Ecto neural progenitor cell (in vitro differentiated cells): ENCODE measurements at regions not wholly inside any gene's neighbourhood (a gene's known extent, or its start where the extent isn't known, plus 50 kb on each side); places are given as distances from the start of the nearest gene placed in this dataset.

Experiments
- DNase-seq: peaks from one replicate; pipeline ENCODE4 v3.0.0-alpha.2; 2018; ENCODE audit warnings: low spot score

DNA sequence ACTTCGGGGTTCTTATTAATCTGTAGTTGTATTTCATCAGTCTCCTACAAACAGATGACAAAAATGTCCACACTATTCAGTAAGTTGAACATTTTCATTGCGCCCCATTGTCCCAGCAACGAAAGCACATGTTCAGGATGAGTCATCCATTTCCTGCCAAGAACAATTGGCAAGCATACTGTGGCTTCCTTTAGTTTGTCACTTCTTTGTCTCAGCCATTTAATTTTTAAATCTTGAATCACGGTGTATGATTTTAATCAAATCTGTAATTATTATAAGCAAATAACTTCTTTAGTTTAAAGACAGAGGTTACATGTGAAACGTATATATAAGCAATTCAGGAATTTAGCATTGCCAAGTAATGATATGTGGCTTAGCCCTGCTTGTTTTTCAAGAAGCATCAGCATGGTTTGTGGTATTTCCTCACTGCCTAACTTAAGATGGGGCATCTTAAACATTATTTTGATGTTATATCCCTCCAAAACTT, 211.3 kb upstream of the KRR1 start:
- no peak for DNase-seq

DNA sequence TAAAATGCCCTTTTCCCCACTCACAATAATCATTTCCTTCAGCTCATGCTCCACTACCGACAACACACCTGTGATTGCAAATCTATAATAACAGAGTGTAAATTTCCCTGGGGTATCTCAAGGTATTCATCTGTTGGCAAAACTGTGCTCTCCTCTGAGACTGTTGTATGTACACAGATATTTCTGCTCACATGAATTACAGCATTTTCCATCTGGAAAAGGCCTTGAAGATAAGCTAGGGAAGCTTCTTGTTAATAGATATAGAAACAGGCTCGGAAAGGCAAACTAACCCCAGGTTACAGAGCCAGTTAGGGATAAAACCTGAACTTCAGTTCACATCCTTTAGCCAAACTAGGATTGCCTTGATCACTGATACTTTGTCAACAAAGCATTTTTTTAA, 210.4 kb upstream of the KRR1 start:
- no peak for DNase-seq

DNA sequence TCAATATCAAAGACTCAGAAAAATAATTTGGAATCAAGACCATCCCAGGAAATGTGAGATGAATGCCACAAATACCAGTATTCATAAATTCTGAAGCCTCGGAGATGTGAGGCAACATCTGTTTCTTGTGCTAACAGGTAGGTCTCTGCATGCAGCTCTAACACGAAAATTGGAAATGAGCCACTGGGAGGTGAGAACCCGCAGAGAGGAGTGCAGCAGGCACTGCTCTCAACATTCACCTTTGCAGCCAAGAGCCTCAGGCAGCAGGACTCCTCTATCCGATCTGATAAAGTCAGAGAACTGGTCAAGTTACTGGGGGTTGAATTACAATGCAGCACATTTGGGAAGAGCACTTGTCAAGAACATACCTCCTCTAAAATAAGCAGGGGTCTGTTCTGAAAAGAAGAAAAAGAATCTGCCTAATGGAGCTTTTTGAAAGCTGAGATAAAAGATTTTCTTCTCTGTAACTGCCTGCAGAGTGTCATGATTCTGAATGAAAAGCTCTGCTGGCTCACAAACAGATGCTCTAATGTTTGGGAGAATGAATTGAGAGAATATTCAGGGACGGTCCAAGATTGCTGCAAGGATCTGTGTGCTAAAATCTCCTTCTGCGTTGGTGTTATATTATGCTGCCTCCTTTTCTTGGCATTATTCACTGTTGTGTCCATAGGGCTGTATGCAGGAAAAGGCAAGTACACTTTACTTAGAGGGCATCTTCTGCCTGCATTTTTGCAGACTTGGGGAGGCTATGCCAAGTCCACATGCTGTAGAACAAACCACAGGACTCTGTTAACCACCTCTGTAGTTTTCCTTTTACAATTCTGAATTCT, 209.6 kb upstream of the KRR1 start:
- DNase-seq, result no peak

DNA sequence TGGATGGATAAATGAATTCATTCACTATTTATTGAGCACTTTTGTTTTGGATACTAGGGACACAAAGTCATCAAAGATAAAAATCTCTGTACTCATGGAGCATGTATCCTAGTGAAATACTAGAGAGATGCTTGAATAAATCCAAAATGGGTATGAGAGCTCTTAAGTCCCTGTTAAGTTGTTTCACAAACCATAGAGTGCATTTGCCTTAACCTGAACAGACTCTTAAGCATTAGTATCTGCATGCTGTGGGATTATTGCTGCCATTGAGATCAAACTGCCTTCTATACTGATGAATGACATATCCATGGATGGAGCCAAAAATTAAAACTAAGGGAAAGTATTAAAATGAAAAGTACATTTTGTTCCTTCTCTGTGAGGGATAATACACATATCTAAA, 206.5 kb upstream of the KRR1 start:
- no peak for DNase-seq

DNA sequence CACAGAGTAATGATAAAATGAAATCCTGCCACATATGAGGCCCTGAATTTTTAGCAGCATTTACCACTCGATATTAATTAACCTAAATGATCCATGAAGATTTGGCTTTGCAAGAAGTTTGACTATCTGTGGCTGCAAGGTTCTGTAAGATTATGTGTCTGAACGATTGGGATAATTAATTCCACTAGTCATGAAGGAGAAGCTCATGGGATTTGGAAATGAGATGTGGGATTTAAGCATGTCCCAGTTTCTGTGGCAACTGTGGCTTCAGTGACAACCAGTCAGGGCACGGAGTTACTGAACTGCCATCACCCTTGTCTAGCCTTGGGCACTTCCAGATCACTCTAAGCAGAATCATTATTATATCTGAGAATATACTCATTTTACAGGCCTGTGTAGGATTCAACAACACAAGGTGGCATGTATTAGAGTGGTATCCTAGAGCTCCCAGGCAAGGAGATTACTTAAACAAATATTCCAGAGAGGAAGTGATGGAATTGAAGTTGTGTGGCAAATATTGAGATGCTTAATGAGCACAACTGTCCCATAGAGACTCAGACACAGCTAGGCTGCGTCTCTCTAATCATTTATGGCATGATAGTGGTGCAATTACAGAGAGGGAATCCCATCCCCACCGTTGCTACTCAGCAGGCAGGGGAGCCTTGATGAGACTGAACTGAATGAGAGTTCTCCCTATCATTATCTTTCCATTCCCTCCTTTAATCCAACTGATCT, 205.0 kb upstream of the KRR1 start:
- no peak for DNase-seq

DNA sequence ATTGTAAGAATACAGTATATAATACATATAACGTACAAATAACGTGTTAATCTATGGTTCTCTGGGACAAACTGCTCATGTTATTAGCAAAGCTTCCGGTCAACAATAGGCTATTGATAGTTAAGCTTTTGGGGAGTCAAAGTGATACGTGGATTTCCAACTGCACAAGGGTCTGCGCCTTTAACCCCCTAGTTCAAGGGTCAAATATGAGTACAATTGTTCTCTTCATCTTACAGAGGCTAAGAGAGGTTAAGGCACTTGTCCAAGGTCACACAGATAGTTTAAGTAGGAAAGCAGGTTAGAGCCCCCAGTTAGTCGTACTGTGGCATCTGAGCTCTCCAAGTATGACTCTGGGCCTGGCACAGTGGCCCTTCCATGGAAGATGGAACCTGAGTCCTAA, 204.3 kb upstream of the KRR1 start:
- DNase-seq, result no peak

DNA sequence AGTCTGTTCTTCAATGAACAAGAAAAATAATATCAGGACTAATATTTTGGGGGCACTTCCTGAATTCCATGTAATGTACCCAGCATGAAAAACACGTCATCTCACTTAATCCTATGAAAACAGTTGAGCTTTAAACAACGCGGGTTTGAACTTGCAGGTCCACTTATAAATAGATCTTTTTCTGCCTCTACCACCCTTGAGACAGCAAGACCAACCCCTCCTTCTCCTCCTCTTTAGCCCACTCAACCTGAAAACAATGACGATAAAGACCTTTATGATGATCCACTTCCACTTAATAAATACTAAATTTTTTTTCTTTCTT, 203.9 kb upstream of the KRR1 start:
- no peak for DNase-seq

DNA sequence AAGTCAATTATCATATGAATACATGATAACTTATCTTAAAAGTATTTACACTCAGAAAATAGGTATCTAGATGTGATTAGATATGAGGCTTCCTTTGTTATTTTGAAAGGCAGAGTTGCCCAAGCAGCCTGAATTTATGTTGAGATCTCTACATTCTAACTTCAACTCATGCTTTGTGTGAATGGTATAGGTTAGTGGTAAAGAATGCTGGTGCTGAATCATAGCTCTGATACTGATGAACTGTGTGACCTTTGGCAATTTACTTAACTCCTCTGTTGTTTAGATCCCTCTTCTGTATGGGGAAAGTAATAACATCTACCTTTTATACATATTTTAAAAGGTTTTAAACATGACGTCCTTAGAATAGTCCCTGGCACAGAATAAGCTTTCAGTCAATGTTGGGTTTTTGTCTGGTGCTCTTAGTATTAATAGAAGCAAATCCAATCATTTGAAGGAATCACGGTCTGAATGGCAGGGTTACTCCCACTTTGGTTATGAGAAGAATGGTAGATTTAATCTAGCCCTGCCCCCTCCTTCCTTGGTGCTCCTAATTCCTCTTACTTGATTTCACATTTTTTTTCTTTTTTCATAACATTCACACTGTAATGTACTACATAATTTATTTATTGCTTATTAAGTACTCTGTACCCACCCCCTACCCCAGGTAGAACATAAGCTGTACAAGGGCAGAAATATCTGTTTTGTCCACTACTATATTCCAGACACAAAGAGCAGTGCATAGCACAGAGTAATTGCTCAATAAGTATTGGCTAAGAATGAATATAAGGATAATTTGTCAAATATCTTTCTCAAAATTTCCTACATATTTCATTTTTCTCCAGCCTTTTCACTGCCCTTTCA, 203.3 kb upstream of the KRR1 start:
- no peak for DNase-seq

DNA sequence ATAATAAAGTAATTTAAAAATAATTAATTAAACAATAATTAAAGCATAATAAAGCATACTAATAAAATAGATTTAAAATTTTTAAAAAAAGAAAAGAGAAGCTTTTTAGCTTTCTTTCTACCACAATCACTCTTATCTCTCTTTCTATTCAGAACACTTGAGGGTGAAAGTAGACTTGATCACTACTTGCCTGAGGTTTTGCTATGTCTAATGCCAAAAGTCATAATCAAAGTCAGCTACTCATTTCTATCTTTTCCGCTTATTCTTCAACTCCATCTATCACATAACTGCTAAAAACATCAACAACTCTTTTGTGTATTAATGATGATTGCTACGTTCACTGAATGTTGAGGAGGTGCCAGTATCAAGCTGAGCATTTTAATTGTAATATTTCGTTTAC, 202.0 kb upstream of the KRR1 start:
- DNase-seq, result no peak

DNA sequence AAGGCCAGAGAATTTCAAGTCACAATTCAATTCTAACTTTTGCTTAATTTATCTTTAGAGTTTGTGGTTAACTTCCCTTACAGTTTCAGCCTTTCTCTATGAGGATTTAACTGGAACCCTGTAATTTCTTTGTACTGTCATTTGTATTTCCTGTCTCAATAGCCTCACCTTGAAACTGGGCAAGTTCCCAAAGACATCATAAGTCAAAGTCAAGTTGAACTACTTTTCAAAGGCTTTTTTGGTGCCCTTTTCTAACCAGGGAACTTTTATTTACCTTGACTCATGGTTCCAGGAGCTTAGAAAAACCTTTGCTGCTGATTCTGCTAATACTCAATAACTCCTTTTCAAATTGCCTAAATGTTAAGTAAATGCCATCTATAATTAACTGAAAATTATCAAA, 200.8 kb upstream of the KRR1 start:
- no peak for DNase-seq

DNA sequence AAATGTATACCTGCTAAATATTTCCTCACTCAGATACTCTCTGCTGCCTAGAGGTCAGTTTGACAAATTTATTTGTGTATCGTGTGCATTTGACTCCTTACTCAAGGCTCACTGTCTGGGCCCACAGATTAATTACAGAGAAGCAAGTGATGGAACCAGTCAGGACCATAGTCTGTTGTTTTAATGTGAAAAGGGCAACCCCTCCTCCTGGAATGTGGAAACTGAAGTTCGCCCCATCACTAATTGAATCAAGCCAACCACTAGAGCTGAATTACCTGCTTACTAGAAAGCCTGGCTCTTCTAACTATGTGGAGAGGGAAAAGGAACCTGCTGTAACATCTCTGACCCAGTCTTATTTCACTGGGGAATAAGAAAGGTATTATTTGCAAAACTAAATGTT, 199.9 kb upstream of the KRR1 start:
- no peak for DNase-seq

DNA sequence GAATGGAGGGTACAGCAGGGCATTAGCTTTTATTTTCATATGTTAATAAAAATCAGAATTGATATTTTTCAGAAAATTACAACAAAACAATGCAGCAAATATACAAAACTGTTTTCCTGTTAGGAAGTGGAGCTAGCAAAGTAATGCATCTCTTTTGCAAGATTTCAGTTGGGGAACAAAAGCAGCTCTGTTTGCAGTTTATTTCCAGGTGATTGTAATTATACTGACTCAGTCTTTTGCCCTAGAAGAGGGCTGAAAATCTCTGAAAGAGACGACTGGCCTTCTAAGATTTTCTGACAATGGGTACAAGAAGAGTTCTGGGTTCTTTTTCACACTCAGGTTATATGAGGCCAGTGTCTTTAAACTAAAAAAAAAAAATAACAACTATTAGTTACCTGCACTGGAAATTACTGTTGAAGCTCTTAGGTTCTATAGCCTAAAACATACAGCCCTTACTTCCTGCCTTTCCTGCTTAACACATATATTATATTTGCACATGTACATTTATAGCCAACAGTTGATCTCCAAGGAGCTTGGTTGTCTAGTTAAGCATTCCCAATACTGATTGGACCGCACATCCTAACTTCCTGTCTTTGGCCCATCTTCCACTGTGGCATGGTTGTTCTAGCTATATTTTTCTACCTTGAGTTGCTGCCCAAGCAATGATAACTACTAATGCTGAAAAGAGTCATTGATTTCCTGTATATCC, 199.1 kb upstream of the KRR1 start:
- DNase-seq, result no peak

DNA sequence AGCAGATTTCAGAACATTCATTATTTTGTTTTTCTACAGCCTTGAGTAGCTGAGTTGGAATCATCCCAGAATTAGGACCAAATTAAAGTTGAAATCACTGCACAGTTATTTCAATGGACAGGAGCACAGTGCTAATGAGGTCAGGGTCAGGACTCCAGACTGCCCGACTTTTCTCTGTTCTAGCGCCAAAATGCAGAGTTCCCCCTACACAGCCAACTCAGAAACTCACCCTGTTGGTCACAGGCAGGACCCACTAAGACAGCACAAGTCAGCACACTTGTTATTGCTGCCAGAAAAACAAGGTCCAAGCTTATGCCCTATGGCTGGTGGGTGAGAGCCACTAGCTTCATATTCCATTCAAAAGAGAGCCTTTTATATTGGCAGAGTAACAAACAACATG, 198.1 kb upstream of the KRR1 start:
- no peak for DNase-seq

DNA sequence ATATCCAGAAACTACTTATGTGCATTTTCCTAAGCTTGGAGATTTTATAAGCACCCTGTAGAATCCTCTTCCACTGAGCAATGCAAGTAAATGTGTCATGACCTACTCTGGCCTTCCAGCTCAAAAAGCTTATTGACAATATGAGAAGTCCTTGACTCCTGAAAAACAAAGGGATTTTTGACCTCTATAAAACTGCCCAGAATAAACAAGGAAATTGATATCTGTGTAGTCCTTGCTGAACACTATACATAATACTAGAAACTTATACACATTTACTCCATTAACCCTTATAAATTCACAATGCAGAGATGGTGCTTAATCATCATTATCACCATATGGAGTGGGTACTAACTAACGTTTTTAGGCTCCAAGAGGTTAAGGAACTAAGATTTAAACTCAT, 197.4 kb upstream of the KRR1 start:
- no peak for DNase-seq

DNA sequence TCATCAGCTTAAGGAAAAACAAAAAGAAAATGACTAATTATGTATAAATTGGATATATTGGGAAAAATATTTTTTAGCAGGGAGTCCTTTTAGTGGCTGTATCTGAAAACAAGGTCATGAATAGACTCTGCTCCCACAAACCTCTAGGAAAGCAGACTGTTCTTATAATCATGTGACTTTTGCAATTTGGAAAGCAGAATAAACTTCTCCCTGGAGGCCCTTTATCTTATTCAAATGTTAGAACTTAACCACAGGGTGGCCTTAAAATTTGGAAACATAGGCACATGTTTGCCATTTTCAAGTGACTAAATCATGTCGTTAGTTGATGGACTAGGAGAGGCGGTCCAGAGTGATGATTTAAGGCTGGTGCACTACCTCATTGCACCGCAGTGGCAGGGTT, 196.6 kb upstream of the KRR1 start:
- DNase-seq, result no peak

DNA sequence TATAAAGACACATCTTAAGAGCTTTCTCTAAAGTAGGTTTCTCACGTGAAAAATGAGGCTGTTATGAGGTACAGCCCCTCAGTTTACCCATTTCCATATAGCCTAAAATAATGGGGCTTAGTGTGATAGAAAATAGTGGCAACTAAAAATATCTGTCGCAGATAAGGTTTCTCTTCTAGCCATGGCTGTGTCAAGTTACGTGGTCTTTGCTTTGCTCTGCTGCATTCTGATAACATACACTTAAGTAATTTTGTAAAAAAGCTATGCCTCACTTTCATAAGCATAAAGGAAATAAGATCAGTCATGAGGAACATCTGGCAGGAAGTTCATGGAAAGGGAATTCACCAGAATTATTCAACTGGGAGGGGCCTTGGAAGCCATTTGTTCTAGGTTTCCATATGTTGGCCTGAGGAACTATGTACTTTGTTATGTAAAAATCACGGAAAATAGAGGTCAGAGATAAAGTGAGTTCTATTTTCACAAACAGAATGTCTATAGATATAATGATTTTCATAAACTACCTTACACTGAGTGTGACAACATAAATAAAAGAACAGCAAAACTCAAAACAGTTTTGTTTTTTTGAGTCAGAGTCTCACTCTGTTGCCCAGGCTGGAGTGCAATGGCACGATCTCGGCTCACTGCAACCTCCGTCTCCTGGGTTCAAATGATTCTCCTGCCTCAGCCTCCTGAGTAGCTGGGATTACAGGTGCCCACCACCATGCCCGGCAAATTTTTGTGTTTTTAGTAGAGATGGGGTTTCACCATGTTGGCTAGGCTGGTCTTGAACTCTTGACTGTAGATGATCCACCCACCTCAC, 195.6 kb upstream of the KRR1 start:
- no peak for DNase-seq

DNA sequence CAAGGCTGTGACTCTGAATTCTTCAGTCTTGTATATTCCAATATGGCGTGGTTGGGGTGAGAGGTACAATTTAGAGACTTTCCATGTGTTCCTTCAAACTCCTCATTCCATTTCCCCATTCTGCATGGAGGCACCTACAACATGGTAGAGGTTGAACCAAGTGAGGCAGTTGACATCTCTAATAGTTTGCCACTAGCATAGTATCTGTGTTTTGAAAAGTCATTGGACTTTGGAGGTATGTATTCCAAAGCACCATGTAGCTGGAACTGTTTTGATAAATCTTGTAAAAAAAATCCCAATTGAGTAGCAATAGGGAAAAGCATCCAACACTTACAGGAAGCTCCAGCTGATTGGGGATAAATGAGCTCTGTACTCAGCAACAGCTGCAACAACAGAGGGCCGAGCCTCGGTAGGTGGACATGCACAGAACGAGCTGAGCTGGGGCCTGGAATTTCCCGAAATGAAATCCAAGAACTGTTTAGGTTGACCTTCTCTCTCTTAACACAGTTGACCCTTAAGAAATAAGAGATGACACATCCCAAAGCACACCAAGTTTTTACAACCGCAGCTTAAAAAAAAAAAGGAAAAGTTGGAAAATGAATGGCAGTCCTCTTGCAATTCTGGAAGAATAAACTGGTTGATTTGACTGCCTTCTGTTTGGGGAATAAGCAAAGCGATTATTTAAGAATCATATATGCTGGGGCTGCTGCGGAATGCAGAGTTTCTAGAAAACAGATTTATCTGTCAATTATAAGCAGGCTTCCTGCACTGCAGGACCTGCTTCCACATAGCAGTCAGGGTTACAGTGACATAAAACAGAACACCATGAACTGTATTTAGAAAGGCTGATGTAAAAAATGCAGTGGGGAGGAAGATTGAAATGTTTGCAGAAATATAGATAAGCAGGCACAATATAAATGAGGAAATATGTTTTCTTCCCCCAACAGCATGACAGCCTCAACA, 194.6 kb upstream of the KRR1 start:
- no peak for DNase-seq

DNA sequence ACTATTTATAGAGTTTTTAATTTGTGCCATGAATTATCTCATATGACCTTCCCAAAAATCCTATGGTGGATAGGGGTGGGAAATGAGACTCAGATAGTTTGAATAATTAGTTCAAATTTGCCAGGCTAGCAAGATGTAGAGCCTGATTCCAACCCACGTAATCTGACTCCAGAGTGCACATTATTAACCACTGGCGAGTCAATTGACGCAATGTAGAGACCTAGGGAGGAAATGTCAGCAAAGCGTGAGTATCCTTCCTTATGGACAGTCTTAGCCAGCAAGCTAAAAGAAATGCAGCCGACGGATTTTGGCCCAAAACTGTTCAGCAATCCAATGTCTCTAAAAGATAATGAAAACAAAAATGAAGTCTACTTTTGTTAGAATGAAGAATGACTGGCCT, 193.3 kb upstream of the KRR1 start:
- no peak for DNase-seq

DNA sequence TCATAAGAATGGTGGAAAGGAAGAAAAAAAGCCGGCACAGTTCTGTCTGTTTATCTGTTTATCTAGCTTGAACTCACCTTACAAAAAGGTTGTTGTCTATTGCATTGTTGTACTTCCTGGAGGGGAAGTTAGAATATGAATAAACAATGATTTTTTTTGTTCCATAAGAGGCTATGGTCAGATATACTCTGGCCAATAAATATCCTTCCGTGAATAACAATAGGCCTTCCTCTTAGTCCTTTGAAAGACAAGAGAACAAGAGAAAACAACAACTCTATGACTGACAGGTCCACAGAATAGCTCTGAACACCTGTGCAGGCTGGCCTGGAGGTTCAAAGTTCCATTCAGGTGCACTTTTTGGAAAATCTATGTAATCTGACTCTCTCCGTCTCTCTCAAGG, 192.8 kb upstream of the KRR1 start:
- no peak for DNase-seq

DNA sequence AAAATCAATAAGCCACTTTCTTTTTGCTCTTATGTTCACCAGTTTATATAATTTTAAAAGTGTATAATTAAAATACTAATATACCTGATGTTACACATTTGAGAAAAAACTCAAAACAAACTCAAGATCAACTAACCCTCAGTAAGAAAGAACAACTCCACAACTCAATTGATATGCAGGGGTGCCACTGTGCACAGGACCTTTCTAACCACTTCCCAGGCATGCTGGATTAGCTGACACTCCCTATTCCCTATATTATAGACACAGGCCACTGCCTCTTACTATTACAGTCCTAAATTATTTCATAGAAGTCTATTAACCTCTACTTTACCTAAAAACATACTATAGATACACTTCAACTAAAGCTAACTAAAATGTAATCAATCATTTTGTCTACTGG, 191.7 kb upstream of the KRR1 start:
- no peak for DNase-seq
